Anterior cingulate cortex (tissue), 58 donors: ENCODE measurements at regions not wholly inside any gene's neighbourhood (a gene's known extent, or its start where the extent isn't known, plus 50 kb on each side); places are given as distances from the start of the nearest gene placed in this dataset.

Source experiments
- DNase-seq, 58 donors: peaks; one replicate each; lab custom pipeline; 2025; lab: John Stamatoyannopoulos, UW

DNA sequence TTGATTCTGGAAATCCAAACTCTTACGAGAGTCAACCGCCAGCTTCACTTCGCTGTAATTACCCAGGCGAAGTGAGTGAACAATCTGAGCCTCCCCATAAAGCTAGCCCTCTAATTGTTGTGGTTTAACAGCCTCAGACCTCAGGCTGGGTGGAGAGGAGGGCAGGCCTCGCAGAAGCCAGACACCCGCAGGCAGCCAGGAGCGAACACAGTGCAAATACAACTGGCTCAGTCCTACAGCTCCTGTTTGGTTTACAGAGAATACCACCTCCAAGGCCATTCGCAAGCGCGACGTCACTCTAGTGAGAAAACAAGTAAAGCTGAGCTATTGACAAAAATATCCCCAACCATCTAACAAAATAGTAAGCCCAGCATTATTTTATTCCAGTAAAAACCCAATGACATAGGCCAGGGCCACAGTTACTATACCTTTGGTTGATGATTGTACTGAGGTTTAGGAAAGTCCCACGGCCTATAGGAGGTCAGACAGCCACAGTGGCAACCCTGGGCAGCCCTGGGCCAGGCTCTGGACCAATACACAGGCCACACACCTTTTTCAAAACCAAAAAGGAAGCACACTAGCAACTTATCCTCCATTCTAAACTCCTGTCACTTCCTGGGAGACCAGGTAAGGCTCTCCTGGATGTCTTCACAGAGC lies 163.3 kb downstream of the ETS2 start:
- DNase-seq = no peak

DNA sequence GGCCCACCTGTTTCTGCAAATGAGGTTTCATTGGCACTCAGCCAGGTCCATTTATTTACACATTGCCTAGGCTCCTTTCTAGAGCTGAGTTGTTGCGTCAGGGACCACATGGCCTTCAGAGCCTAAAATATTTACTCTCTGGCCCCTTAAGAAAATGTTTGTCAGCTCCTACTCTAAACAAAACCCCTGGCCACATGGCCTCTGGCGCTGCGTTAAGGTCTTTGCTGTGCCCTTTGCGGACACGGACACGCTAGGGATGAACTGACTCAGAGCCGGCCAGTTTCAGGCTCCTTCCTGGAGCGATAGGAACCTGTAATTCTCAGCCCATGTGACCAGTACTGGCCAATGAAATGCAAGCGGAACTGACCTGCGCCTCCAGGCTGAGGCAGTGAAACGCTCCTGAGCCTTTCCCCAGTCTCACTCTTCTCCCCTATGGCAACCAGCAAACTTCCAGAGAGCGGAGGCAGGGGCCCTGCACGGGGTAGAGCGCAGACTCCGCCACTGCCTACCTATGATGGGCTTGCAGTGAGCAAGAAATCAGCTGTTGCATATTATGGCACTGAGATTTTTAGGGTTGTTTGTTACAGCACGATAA lies 160.3 kb downstream of the ETS2 start:
- no peak for DNase-seq

DNA sequence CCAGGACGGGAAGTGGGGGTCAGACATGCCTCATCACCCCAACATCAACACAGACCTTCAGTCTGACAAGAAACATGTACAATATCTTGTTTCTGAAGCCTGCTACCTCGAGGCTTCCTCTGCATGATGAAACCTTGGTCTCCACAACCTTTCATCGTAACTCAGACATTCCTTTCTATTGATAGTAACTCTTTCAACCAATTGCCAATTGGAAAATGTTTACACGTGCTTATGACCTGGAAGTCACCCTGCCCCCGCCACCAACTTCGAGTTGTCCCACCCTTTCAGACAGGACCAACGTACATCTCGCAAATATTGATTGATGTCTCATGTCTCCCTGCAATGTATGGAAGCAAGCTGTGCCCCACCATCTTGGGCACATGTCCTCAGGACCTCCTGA lies 159.5 kb downstream of the ETS2 start:
- no peak for DNase-seq

DNA sequence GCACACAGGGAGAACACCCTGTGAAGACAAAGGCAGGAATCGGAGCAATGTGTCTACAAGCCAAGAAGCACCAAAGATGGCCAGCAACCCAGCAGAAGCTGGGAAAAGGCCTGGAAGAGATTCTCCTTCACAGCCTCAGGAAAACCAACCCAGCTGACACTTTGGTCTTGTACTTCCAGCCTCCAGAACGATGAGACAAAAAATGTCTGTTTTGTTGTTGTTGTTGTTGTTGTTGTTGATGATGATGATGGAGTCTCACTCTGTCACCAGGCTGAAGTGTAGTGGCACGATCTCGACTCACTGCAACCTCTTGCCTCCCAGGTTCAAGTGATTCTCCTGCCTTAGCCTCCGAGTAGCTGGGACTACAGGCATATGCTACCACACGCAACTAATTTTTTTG lies 157.3 kb downstream of the ETS2 start:
- no peak for DNase-seq

DNA sequence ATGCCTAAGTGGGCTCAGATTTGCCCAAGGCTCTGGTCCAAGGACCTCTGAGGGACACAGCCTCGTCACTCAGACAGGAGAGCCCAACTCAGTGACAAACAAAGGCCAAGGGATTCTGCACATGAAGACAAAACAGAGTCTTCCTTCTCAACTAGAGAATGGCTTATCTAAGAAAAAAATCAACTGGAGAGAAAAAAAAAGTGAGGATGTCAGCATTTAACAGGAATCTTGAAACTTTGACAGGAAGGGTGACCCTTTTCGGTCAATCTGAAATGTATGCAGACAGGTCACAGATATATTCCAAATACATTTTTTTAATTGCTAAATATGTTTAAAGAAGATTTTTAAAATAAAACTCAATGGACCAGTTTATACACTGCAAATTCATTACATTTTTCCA lies 154.5 kb downstream of the ETS2 start:
- DNase-seq = no peak

DNA sequence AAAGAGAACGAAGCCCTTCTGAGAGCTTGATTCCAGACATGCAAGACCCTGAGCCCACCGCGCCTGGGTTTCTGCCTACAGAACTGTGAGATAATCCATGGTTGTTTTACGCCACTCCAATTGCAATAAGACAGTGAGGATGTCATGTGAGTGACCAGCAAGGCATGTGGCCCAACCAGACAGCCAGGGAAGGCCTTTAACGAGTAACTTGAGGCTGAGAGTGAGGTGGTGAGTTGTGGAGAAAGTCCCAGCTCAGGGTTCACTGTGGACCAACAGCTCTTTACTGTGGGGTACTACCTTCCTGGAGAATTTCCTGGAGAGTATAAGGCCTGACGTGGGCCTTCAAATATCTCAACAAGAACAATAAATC lies 153.9 kb downstream of the ETS2 start:
- DNase-seq = no peak

DNA sequence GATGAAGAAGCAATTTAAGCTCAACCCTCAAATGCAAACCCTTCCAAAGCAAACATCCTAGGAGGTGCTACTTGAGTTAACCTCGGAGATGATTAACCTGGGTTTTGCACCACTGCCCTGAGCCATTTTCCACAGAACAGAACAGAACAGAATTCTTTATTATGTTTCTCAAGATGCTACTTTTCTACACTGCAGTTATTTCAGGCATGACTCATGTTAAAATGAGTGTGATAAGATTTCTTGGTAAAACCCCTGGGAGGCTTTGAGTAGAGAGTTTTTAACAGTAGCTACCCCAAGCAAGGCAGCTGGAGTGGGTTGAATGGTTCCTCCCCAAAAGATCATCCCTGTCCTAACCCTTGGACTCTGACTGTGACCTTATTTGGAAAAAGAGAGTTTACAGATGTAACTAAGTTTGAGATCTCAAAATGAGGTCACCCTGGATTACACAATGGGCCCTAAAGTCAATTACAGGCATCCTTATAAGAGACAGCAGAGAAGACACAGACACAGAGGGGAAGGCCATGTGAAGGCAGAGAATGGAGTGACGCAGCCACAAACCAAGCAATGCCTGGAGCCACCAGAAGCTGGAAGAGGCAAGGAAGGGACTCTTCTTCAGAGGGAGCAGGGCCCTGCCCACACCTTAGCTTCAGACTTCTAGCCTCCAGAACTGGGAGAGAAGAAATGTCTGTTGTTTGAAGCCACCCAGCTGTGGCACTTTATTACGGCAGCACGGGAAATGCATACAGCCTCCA lies 153.4 kb downstream of the ETS2 start:
- no peak for DNase-seq

DNA sequence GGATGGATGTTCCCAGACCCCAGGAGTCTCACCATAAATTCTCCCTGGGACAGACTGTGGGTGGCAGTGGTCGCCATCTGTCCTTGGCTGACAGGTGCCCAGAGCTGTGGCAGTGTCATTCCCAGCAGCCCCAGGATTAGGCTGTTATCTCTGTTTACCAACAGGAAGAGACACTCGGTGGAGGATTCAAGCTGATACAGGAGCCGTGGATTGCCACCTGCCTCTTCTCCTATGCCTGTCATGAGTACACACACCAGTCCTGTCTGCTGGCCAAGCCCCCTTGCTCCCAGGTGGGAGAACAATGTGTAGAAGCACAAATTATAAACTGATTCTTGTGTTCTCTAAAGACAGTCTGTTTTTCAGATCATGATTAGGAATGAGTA lies 152.6 kb downstream of the ETS2 start:
- no peak for DNase-seq

DNA sequence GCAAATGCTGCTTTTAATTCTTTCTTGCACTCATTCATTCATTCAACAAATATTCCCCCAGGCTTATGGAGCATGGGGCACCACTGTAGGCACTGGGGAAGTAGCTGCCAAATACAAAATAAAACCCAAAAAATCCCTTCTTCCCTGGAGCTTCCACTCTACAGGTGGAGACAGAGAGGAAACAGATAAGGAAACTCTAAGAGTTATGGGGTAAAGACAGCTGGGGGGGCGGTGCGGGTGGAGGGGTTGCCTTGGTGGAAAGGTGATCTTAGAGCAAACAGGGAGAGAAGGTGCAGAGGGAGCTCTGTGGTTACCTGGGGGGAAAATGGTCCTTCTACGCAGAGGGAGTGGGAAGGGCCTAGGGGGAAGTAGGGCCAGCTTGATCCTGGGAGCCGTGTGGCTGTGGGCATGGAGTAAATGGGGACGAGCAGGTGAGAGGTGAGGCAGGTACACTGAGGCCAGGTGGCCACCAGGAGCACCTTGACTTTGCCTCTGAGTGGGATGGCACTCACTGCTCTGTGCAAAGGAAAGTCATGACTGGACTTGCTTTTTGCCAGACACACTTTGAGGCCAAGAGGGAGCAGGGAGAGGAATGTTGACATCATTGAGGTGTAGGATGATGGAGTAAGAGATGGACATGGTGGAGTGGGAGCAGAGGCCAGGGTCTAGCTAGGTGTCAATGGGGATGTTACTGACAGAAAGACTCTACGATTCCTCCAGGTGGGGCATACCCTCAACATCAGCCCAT lies 152.0 kb downstream of the ETS2 start:
- DNase-seq = peak in 1 of 58 donors; percentile 55

DNA sequence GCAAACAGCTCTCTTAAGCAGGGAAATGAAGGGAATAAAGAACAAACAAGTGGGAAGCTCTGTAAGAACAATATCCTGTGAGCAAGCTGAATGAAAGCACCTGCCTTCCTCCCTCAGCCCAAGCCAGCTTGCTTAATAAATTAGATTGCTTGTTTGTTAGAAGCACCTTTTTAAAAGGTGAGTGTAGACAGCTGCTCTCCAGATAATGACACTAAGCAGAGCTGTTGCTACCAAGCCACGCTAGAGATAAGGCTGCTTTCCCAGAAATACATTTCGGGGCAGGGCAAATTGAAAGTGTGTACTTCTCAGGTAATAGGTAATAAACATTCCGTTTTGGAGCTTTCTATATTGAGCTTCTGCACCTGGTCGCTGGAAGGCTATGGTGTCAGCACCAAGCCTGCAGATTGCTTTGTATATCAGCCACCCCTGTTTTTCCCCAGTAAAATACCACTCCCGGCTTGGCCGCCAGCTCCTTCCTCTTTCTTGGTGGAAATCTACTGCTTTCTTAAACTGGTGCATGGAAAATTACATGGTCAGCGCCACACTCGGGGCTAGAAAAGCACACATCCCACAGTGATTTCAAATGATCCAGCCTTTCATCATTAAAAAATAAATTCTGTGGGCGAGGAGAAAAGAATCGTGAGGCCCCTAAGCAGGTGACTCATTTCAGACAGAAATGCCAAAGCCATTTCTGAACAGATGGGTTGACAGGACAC lies 151.3 kb downstream of the ETS2 start:
- peak in 30 of 58 donors; percentile 3 to 68 (median 16) for DNase-seq

DNA sequence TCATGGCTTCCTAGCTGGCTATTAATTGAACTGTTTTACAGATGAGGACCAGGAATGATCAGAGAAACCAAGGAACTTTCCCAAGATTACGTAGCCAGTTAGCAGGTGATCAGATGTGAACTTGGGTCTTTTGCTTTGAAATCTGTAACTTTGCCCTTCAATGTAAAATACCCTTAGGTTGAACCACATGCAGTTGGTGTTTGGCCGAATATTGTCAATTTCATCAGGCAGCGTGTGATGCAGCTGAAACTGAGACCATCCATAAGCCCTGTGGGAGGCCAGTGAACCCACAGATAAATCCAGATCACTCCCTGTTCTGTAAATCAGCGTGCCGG lies 150.8 kb downstream of the ETS2 start:
- peak in 1 of 58 donors; percentile 8 for DNase-seq

DNA sequence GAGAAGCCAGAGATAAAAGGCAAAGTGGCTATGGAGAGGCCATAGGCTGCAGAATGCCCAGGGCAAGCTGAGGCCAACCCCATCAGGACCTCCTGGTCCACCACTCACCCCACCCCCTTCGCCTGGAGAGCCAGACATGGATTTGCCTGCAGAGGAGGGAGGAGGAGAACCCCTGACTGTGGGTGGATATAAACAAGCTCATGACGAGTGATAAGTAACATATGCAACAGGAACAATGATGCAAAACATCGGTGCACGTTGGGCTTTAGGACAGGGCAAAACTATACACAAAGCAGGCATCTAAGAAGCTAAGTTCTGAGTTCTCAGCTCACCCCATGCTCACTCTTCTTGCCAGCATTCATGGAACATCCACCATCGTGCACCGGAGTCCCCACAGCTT lies 150.3 kb downstream of the ETS2 start:
- no peak for DNase-seq

DNA sequence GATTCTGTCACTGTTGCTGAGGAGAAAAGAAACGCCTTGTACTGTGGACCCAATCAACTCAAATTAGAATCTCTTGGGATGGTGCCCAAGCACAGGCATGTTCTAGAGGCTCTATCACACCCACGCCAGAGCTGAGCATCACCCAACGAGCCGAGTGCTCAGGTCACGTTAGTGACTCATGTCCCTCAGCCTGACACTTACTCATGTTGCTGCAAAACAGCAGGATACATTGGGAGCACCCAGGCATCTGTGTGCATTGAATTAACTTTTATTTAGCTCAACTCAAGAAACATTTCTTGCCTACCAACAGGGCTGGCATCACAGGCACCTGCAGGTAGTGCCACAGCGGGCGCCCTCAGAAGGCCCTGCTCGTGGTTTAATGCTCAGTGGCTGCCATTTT lies 149.8 kb downstream of the ETS2 start:
- DNase-seq = peak in 21 of 58 donors; percentile 4 to 74 (median 21)

DNA sequence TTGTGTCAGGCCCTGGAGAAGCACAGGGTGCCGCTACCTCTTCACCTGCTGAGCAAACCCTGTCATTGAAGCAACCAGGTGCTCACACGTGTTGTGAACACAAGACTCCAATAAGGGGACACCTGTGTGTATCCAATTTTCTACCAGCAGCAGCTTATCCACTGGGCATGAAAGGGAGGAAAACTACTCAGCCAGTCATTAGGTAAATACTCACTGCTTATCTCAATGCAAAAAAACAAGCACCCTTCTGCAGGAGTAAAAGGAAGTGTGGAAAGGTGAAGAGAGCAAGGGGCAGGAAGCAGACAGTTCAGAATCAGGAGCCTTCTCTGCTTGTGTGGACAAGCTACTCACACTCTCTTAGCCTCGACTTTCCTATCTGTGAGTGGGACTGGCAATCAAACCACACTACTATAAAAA lies 148.9 kb downstream of the ETS2 start:
- no peak for DNase-seq

DNA sequence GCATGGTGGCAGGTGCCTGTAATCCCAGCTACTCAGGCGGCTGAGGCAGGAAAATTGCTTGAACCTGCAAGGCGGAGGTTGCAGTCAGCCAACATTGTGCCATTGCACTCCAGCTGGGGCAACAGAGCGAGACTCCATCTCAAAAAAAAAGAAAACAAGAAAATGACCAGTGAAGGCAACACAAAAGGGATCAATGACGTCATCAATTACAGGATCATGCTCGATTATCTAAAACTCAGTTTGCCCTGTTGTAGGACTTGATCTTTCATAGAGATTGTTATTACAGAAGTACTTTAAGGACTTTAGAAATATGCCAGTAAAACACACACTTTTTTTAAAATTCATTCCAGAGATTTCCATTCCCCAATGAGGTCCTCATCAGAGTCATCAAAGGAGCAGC lies 147.8 kb downstream of the ETS2 start:
- no peak for DNase-seq

DNA sequence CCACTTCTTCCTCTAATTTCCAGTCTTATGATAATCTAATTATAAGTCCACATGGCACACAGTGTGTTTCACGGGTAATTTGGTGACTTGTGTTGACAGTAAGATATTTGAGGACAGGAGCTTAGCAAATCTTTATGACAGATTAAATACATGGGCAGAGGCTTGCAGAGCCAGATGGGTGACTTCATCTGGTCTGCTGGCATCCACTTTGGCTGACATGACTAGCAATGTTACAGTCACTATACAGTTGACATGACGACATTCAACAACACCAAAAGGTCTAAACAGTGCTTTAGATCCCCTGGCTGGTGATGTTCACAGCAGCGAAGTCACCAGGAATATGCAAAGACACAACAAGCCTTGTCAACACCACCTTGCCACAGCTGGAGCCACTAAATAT lies 147.2 kb downstream of the ETS2 start:
- DNase-seq = no peak

DNA sequence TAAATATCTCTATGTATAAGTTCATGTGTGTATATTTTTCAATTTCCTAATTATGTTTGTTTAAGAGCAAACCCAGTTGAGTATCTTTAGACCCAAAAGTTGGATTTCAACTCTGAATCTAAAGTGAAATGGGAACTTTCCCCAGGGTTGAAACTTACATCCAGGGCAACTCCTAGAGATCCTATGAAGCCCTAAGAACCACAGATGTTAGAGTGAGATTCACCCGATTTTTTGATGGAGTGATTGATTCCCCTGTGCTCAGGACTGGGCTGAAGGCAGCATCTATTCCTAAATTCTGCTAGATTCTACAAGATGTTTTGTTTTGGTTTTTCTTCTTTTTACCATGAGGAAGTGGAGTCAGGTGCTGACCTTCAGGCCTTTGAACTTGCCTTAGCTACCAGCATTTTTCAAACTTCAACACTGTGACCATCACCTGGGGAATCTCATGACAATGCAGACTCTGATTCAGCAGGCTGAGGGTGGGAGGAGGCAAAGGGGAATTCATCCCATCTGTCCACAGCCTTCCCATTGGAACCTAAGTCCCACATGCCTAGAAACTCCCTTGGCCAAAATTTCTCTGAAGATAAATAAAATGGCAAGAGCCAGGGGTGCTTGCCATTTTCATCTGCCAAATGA lies 145.5 kb downstream of the ETS2 start:
- no peak for DNase-seq

DNA sequence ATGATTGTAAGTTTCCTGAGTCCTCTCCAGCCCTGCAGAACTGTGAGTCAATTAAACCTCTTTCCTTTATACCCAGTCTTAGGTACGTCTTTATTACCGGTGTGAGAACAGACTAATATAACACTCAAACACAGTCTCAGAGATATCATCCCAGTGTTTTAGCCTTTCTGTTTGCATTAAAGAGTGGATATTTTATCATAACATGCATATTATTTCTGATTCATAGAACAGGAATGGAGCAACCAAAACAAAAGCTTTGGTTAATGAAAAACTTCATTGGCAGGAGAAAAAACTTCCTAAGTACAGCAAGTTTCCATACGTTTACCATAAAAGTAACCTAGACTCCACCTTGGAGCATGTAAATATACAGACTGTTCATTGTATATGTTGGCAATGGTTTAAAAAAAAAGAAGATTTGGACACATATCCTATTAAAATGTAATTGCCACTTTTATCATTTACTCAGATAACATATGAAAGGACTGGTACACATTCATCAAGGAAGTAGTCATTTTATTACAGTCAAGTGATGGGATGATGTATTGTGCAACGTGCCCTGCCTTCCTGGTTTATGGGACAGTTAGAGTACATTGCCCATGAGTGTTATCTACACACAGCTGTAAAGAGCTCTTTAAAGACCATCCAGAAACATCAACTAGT lies 144.8 kb downstream of the ETS2 start:
- no peak for DNase-seq

DNA sequence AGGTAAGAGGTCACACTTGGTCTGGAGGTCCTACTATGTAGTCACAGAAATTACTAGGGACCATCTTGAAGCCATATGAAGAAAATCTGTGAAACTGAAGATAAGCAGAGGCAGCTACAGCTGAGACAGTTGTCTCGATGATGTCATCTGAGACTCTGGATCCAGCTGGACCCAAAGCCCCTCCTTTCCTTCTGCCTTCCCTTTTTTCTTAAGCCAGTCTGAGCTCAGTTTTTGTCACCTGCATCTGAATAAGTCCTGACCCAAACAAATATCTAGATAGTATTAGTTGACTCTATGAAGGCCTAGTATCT lies 143.3 kb downstream of the ETS2 start:
- no peak for DNase-seq
